NCI-H1105 treated with DMSO at 0.1 percent for 48 hours (cell line): ENCODE measurements at regions not wholly inside any gene's neighbourhood (a gene's known extent, or its start where the extent isn't known, plus 50 kb on each side); places are given as distances from the start of the nearest gene placed in this dataset.
A peak's percentile ranks its signal among the peaks of the same experiment; 100 is the strongest.
"Not testable (repeated sequence)": the region's sequence is repeated elsewhere in the genome, so short reads cannot be mapped to it uniquely, and the experiment has no call there.

ENCODE experiments used
- DNase-seq: peaks from one replicate; lab custom pipeline; 2025; lab: John Stamatoyannopoulos, UW

DNA sequence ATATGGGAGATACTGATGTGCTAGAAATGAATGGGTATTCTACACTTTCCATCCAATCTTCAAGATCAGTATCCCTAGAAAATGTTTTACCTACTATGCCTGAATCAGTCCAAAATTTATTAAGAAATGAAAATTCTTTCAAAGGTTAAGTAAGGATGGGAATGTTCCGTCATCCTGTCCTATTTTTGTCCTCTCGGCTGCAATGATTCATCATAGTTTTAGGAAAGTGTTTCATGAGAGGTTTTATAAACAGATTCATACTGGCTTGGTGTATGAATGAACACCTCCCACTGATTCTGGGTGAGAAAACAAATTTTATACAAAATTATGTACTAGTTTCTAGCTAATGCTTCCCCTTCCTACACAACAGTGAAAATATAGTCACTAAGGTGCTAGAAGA is 504.6 kb upstream of the NR5A2 start:
- DNase-seq, result no peak

DNA sequence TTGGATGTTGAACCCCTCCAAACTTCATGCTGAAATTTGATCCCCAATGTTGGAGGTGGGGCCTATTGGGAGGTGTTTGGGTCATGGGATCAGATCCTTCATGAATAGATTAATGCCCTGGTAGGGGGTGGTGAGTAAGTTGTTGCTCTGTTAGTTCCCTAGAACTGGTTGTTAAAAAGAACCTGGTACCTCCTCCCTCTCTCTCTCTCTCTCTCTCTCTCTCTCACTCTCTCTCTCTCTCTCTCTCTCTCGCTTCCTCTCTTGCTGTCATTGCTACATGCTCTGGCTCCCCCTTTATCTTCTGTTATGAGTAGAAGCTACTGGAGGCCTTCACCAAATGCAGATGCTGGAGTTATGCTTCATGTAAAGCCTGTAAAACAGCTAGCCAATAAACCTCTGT is 498.2 kb upstream of the NR5A2 start:
- no peak for DNase-seq

GRCh38 chr1:199533361-199533760 is 494.1 kb upstream of the NR5A2 start:
- DNase-seq, result not testable (repeated sequence)

DNA sequence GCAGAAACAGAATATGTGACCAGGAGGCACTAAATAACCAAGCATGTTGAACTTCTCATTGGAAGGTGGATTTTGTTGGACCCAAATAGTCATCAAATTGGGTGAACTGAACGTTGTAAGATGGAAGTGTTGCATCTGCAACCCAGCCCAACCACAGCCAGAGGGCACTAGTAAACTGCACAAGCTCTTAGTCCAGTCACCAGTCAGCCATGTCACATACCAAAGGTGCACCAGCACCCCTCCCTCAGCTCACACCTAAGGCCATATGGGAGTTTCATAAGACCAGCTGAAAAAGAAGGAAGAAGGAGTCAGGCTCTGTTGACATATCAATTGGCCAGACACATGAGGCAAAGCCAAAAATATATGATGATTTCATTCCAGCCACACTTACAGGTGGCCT is 481.7 kb upstream of the NR5A2 start:
- no peak for DNase-seq

GRCh38 chr1:199546323-199546722 is 481.2 kb upstream of the NR5A2 start:
- DNase-seq, result no peak

- no peak for DNase-seq
Observed at GRCh38 chr1:199549421-199549820, 478.1 kb upstream of the NR5A2 start.

DNA sequence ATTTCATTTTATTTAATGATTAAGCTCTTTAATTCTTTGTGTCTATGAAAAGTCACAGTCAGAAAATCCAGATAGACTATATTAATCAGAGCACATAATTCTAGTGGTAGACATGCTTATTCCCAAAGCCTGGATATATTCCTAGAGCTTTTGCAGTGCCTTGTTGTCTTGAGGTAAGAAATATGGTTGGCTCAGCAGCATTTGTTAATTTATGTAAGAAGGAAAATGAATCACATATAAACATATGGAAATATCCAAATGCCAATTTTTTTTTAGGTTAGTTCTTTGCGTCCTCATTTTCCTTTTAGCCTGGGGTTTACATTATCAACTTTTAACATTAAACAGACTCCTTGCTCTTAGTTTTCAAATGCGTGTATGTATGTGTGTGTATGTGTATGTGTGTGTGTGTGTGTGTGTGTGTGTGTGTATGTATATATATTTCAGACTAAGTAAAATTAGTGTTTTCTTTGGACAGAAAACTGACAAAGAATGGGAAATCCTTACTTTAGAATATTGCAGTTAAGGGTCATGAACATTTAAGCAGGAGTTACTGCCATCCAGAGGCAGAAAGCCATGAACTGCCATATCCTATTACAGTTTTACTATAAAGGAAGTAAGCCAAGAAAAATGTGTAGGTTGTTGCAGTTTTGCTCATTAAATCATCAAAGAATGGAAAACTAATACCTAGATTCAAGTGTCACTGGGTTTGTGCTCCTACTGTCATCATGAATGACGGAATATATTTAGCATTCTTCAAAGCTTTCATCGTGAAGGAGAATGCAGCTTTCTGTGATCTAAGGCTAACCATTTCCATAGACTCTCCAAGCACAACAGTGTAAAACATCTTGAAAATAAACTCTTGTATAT is 477.1 kb upstream of the NR5A2 start:
- DNase-seq, result peak; percentile 25

DNA sequence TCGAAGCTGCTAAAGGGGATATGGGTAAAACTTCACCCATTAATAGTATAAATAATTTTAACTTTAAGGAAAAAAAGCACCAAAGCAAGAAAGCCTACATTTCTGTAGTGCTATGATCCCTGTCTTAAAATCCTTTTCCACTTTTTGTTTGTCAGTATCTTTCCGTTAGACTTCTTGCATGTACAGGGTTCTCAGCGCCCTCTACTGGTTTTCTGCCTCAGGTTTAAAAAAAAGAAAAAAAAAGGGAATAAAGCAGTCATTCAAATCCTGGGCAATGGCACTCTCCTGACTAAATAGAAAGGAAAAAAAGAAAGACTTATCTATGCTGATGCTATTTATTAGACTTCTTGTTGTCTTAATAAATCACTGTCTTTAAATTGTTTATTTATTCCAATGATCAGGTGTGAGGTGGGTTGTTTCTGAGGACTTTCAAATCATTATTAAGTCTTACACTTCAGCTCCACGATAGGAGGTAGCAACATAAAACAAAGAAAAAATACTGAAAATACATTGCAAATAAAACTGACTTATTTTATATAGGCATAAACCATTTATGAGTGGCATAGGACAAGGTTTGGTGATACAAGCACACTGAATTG is 475.4 kb upstream of the NR5A2 start:
- peak; percentile 80 for DNase-seq

- no peak for DNase-seq
Observed at GRCh38 chr1:199553104-199553503, 474.4 kb upstream of the NR5A2 start.

GRCh38 chr1:199561334-199561733 is 466.2 kb upstream of the NR5A2 start:
- DNase-seq, result no peak

DNA sequence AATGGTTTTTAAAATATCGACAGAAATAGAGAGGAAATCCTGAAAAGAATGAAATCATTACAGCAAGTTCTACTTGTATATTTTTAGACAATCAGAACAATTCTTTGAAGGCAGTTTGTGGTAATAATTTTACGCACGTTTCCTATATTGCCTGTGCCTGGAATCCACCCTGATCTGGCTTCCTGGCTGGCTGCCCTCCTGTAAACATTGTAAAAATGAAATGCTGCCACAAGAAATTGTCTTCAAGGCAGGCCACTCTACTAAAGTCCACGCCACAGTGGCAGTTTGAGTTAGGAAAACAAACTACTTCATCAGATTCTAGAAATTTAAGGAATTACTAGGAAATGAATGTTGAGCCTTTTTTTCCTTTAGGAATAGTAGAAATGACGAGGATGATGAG is 454.5 kb upstream of the NR5A2 start:
- DNase-seq, result no peak

DNA sequence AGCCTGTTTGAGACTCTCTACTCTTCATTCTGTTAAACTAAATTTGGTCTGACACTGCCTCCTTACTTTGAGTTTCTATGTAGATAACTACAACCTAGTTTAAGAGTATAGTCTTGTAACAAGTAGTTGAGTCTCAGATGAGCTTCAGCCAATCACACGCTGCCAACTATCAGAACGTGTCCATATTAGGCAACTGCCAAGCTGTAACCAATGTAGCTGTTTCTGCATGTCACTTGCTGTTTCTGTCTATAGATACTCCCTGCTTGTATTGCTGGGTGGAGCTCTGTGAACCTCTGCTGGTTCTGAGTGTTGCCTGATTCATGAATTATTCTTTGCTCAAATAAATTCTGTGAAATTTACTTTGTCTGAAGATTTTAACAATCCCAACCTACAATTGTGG is 452.6 kb upstream of the NR5A2 start:
- no peak for DNase-seq

- no peak for DNase-seq
Observed at GRCh38 chr1:199580300-199580699, 447.2 kb upstream of the NR5A2 start.

GRCh38 chr1:199585392-199585791 is 442.1 kb upstream of the NR5A2 start:
- DNase-seq, result no peak

DNA sequence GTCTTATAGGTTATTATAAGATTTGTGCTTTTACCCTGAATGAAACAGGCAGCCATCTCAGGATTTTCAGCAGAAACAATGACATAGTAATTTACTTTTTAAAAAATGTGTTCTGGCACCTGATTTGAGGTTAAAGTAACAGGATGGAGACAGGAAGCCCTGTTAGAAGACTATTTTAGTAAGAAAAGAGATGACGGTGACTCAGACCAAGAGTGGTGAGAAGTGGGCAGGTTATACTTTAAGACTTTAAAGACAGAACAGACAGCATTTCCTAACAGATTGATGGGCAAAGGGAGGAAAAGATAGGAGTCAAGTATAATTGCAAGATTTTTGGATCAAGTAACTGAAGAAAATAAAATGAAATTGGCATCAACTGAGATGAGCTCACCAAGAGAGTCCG is 436.8 kb upstream of the NR5A2 start:
- DNase-seq, result no peak

DNA sequence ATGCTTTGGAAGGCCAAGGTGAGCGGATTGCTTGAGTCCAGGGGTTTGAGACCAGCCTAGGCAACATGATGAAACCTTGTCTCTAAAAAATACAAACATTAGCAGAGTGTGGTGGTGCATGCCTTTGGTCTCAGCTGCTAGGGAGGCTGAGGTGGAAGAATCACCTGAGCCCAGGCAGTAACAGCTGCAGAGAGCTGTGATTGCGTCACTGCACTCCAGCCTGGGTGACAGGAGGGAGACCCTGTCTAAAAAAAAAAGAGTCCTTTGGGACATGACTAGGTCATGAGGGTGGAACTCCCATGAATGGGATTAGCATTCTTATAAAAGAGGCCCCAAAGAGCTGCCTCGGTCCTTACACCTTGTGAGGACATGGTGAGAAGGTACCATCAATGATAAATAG is 436.0 kb upstream of the NR5A2 start:
- no peak for DNase-seq

DNA sequence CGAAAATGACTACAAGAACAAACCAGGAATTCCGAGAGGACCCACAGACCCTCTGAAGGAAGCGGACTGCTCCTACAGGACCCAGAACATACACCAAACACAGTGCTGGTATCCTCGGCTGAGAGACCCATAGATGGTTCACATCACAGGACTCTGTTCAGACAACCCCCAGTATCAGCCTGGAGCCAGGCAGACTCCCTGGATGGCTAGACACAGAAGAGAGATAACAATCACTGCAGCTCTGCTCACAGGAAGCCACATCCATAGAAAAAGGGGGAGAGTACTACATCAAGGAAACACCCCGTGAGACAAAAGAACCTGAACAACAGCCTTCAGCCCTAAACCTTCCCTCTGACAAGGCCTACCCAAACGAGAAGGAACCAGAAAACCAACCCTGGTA is 434.0 kb upstream of the NR5A2 start:
- no peak for DNase-seq

GRCh38 chr1:199596448-199596847 is 431.1 kb upstream of the NR5A2 start:
- not testable (repeated sequence) for DNase-seq

DNA sequence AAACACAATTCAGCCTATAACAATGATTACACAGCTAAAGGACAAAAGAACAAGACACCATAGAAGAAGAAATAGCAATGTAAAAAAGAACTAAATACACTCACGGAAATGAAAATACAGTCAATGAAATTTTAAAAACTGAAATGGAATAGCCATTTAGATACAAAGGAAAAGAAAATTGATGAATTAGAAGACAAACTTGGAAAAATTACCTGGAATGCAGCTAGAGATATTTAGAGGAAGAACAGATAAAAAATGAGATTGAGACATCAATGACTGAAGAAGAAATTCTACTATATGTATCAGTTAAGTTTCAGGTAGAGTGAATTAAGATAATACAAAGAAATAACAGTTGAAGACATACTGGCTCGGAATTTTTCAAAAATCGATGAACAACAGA is 430.4 kb upstream of the NR5A2 start:
- DNase-seq, result no peak

DNA sequence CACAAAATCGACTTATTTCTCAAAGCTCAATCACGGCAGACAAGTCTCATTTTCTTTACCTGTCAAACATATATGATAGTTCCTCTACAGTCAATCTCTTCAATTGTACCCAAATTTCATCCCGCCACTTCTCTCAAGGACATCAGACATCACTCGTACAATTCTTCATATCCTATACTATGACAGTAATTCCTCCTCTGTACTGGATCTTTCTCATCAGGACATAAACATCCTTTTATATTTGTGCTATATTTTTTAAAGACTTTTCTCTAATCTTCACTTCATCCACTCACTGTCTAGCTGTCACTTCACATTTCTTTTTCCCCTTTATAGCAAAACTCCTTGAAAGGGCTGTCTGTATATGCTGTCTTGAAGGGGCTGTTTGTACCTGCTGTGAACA is 419.1 kb upstream of the NR5A2 start:
- no peak for DNase-seq

DNA sequence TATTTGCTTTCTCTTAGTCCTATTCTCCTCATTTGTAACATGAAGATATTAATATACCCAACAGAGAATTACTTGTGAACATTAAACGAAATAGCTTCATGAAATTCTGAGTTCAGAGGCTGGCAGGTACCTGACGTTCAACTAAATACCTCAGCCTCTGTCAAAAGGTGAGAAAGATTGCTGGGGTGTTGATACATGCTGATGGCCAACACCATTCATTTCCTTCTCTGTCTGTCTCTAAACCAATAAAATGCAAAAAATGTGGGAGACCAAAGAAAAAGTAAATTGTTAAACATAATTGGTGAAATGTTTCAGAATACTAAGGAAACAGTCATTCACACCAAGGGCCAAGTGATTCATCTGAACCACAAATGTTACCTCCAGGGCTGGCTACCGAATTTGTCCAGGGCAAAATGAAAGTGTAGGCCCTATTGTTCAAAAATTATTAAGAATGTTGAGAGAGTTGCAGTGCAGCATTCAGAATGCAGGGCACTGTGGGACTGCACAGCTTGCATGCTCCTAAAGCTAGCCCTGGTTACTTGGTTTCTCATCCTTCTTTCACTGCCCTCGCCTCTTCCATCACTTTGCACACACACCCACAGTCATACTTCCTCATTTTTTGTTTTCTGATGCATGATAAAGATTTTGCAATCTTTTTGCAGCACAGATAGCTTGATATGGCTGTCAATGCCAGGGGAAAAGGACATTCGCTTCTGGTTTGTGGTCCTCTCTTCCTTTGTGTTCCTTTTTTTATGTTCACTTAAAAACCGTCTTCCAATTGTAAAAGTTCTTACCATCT is 414.3 kb upstream of the NR5A2 start:
- no peak for DNase-seq

DNA sequence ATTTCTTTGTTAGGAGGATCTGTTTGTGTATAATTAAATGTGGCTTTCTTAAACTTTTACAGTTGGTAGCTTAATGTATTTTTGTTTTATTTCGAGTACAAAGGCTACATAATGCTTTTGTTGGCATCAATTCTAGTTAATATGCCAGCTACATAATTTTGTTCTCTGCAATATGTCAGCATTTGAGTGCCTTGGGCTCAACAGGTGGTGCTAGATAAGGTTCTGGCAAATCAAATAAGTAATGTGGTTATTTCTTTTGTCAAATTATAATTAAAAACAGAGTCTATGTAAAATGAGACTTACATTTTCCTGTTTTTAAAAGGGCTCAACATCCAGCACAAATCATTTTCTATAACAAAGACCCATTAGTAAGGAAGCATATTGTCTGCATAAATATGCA is 410.6 kb upstream of the NR5A2 start:
- peak; percentile 92 for DNase-seq

GRCh38 chr1:199619223-199619622 is 408.3 kb upstream of the NR5A2 start:
- DNase-seq, result no peak
